ENCODE measurements at regions not wholly inside any gene's neighbourhood (a gene's known extent, or its start where the extent isn't known, plus 50 kb on each side); places are given as distances from the start of the nearest gene placed in this dataset.

DNA sequence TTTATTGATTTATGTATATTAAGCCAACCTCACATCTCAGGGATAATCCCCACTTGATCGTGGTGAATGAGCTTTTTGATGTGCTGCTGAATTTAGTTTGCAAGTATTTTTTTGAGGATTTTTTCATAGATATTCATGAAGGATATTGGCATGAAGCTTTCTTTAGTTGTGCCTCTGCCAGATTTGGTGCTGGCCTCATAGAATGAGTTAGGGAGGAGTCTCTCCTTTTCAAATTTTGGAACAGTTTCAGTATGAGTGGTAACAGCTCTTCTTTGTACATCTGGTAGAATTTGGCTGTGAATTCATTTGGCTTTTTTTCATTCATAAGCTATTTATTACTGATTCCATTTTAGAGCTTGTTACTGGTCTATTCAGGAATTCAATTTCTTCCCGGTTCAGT lies 197.2 kb upstream of the NDST4 start:
- TF ChIP-seq, protein P1, sequence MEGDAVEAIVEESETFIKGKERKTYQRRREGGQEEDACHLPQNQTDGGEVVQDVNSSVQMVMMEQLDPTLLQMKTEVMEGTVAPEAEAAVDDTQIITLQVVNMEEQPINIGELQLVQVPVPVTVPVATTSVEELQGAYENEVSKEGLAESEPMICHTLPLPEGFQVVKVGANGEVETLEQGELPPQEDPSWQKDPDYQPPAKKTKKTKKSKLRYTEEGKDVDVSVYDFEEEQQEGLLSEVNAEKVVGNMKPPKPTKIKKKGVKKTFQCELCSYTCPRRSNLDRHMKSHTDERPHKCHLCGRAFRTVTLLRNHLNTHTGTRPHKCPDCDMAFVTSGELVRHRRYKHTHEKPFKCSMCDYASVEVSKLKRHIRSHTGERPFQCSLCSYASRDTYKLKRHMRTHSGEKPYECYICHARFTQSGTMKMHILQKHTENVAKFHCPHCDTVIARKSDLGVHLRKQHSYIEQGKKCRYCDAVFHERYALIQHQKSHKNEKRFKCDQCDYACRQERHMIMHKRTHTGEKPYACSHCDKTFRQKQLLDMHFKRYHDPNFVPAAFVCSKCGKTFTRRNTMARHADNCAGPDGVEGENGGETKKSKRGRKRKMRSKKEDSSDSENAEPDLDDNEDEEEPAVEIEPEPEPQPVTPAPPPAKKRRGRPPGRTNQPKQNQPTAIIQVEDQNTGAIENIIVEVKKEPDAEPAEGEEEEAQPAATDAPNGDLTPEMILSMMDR (IDR thresholded peaks at IDR 0.05; ENCODE audit: control extremely low read depth, extremely low read depth, low read depth, missing control alignments) = no peak
- POLR2A ChIA-PET = no interaction called here
- CTCF ChIA-PET = interaction anchor here (0.8 to 1.4 kb wide), 3 partner anchors 11 to 26 kb away, joined by 3 read pairs; no protein-coding TSS in a partner anchor
- no peak for DNase-seq (ENCODE audit: extremely low spot score)

DNA sequence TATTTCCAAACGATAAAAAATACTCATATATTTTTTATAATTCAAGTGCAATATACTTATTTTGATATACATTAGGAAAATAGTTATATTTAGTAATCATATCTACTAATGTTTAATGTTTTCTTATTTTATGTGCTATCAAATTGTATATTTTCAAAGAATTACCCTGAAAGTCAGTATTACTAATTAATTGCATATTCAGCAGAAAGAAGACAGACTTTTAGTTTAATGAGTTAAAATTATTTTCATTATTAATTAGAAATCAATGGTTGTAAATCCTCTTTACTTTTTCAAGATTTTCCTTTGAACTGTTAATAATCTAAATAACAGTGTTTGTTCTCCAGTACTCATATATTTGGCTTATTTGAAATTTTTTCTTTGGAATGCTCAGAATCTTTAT lies 181.3 kb upstream of the NDST4 start:
- DNase-seq (ENCODE audit: extremely low spot score) = no peak
- POLR2A ChIA-PET = no interaction called here
- CTCF ChIA-PET = no interaction called here
- TF ChIP-seq, protein P1 (IDR thresholded peaks at IDR 0.05; ENCODE audit: control extremely low read depth, extremely low read depth, low read depth, missing control alignments) = no peak

DNA sequence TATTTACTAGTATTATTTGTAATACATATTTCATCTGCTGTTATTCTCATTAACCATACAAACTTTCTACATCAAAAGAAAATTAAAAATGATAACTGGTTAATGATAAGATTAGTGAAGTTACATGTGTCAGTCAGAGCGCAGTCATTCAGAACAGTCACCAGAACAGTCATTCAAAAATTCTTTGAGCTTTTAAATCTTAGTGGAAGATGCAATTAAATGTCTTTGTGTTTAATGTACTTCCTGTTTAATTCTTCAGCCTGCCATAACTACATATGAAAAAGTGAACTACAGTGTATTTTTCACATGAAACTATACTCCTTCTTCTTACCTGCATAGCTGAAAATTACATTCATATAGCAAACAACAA lies 179.7 kb upstream of the NDST4 start:
- ChIA-PET CTCF (no interaction called here), POLR2A (no interaction called here)
- DNase-seq (ENCODE audit: extremely low spot score) = no peak
- TF ChIP-seq, protein P1 (IDR thresholded peaks at IDR 0.05; ENCODE audit: control extremely low read depth, extremely low read depth, low read depth, missing control alignments) = no peak

DNA sequence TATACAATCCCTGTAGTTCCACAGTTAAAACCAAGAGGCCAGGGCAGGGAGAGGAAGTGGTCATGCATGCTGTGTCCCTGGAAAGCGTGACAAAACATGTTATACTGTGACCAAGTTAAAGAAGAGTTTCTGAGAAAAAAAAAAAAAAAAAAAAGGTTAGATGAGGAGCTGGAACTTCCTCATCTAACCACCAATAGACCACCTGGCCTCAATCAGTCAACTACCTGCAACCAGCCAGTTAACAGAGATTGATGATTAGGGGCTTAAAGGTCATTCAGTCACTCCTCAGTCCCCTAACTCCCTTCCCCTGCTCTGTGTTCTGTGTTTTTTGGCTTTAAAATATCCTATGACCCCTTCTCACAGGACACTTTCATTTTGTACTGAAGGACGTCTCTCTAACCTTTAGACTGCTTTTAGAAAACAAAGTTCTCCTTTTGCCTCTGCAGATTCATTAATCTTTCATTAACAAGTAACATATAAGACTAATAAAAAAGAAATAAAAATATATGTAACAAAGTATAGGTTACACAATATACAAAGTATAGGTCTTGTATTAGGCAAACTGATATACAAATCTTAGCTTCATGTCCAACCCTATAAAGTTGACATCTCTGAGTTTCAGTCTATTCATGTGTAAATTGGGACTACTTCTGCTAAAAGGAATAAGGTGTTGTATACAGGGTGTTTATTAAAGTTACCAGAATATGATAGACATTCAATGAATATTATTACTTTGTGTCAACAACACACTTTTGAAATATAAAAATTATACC lies 179.1 kb upstream of the NDST4 start:
- TF ChIP-seq, protein P1 (IDR thresholded peaks at IDR 0.05; ENCODE audit: control extremely low read depth, extremely low read depth, low read depth, missing control alignments) = no peak
- ChIA-PET POLR2A (no interaction called here), CTCF (no interaction called here)
- no peak for DNase-seq (ENCODE audit: extremely low spot score)

DNA sequence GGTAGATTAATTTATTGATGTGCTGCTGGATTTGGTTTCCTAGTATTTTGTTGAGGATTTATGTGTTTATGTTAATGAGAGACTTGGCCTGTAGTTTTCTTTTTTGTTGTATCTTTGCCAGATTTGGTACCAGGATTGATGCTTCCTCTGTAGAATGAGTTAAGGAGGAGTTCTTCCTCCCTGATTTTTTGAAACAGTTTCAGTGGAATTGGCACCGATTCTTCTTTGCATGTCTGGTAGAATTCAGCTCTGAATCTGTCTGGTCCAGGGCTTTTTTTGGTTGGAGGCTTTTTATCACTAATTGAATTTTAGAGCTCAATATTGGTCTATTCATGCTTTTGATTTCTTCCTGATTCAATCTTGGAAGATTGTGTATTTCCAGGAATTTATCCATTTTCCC lies 174.0 kb upstream of the NDST4 start:
- no peak for DNase-seq (ENCODE audit: extremely low spot score)

DNA sequence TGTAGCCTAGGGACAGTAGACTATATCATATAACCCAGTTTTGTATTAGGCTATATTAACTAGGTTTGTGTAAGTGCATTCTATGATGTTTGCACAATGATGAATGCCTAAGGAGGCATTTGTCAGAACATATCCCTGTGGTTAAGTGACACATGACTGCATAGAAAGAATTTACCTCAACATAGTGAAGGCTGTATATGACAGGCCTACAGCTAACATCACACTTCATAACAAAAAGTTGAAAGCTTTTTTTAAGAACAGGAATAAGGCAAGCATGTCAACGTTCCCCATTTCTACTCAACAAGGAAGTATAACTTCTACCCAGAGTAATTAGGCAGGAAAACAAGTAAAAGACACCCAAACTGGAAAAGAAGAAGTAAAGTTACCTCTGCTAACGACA lies 165.9 kb upstream of the NDST4 start:
- ChIA-PET CTCF (no interaction called here), POLR2A (no interaction called here)
- TF ChIP-seq, protein P1 (IDR thresholded peaks at IDR 0.05; ENCODE audit: control extremely low read depth, extremely low read depth, low read depth, missing control alignments) = no peak
- no peak for DNase-seq (ENCODE audit: extremely low spot score)

More for the DNA sequence above, 174.0 kb upstream of the NDST4 start:
- TF ChIP-seq, protein P1 (IDR thresholded peaks at IDR 0.05; ENCODE audit: control extremely low read depth, extremely low read depth, low read depth, missing control alignments) = no peak
- ChIA-PET CTCF (no interaction called here), POLR2A (no interaction called here)

All from GM10248 (cell line).